Muscle layer of colon (tissue), 2 donors: ENCODE measurements at regions not wholly inside any gene's neighbourhood (a gene's known extent, or its start where the extent isn't known, plus 50 kb on each side); places are given as distances from the start of the nearest gene placed in this dataset.
"Not testable (repeated sequence)": the region's sequence is repeated elsewhere in the genome, so short reads cannot be mapped to it uniquely, and the experiment has no call there.

Source experiments
- H3K27ac ChIP-seq: one replicate; pipeline ENCODE4 v1.7.0; 2013; ENCODE audit warnings: low read depth, mild to moderate bottlenecking, low read length, moderate library complexity
- H3K27me3 ChIP-seq, 2 donors: one replicate each; pipeline ENCODE4 v1.7.0; 2013; ENCODE audit warnings: low read length in 2 of 2, mild to moderate bottlenecking in 2 of 2; ENCODE audit not compliant: insufficient read depth in 2 of 2, control insufficient read depth in 1 of 2
- H3K36me3 ChIP-seq: one replicate; pipeline ENCODE4 v1.7.0; 2013; ENCODE audit warnings: mild to moderate bottlenecking, low read length; ENCODE audit not compliant: insufficient read depth
- H3K4me1 ChIP-seq: one replicate; pipeline ENCODE4 v1.7.0; 2013; ENCODE audit warnings: mild to moderate bottlenecking, low read length; ENCODE audit not compliant: insufficient read depth
- H3K4me3 ChIP-seq, 2 donors: one replicate each; pipeline ENCODE4 v1.7.0; 2013; ENCODE audit warnings: low read length in 2 of 2, low read depth in 1 of 2, mild to moderate bottlenecking in 1 of 2, moderate library complexity in 1 of 2
- H3K9ac ChIP-seq: one replicate; pipeline ENCODE4 v1.7.0; 2013; ENCODE audit warnings: low read length
- H3K9me3 ChIP-seq: one replicate; pipeline ENCODE4 v1.7.0; 2013; ENCODE audit warnings: mild to moderate bottlenecking, low read length
- donor health status: abdominal sarcoma.
- donor health status: Adenocarcinoma of cecum.

- H3K9me3 ChIP-seq, H3K27ac ChIP-seq, H3K36me3 ChIP-seq, H3K9ac ChIP-seq, H3K27me3 ChIP-seq, H3K4me1 ChIP-seq, H3K4me3 ChIP-seq: not testable (repeated sequence)
Measured at GRCh38 chr15:29648415-29648814, 173.9 kb downstream of the TJP1 start.

DNA sequence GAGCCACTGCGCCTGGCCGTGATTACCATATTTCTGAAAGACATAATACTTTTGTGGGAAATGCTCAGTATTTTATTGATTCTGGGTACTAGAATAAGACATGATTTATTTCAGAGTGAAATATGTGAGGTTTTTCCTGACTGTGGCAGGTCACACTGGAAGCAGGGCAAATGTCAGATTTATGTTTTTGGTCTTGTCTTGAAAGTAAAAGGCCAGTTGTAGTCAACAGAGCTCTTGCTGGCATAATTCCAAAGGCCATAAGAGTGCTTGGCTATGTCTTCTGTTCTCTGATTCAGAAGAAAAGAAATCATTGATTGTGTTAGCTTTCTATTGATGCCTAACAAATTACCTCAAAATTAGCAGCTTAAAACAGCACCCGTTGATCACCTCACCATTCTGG lies 176.4 kb downstream of the TJP1 start:
- H3K27me3 ChIP-seq: no peaks in the 10 kb centered on the region
- no peak overlapping the region for H3K4me3 ChIP-seq
- no peaks in the 10 kb centered on the region for H3K36me3 ChIP-seq
- H3K27ac ChIP-seq: no peak overlapping the region
- H3K4me1 ChIP-seq: no peaks in the 10 kb centered on the region
- H3K9me3 ChIP-seq: no peaks in the 10 kb centered on the region
- H3K9ac ChIP-seq: no peak overlapping the region

DNA sequence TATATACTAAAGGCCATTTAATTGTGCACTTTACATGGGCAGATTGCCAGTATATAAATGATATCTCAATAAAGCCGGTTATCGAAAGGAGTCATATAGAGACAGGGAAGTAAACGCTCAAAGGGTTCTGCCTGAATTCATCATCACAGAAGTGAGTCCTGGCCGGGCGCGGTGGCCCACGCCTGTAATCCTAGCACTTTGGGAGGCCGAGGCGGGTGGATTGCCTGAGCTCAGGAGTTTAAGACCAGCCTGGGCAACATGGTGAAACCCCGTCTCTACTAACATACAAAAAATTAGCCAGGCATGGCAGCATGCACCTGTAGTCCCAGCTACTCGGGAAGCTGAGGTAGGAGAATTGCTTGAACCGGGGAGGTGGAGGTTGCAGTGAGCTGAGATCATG lies 177.9 kb downstream of the TJP1 start:
- H3K9me3 ChIP-seq, H3K4me3 ChIP-seq, H3K27ac ChIP-seq, H3K9ac ChIP-seq, H3K36me3 ChIP-seq, H3K4me1 ChIP-seq, H3K27me3 ChIP-seq: not testable (repeated sequence)

- H3K4me1 ChIP-seq: no peaks in the 10 kb centered on the region
- H3K27me3 ChIP-seq: no peaks in the 10 kb centered on the region
- H3K4me3 ChIP-seq: no peak overlapping the region
- H3K9ac ChIP-seq: no peak overlapping the region
- no peak overlapping the region for H3K27ac ChIP-seq
- H3K9me3 ChIP-seq: no peaks in the 10 kb centered on the region
- no peaks in the 10 kb centered on the region for H3K36me3 ChIP-seq
Measured at GRCh38 chr15:29638781-29639180, 183.5 kb downstream of the TJP1 start.

DNA sequence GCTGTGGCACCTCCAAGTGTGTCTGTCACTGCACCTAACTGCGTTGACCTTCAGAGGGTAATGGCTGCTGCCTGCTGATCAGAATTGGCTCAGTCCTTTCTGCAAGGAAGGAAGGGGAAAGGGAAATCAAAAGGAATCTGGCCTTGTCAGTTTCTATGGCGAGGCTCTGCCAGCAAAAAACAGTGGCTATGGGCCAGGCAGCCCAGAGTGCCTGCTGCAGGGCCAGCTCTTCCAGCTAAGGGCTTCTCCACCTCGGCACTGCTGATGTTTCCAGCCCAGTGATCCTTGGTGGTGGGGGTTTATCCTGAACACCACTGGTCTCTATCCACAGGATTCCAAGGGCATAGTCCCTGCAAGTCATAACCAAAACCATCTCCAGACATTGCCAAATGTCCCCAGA lies 184.3 kb downstream of the TJP1 start:
- Histone ChIP-seq H3K4me1 (no peaks in the 10 kb centered on the region), H3K27ac (no peak overlapping the region), H3K9me3 (no peaks in the 10 kb centered on the region), H3K9ac (no peak overlapping the region), H3K27me3 (no peaks in the 10 kb centered on the region), H3K36me3 (no peaks in the 10 kb centered on the region), H3K4me3 (no peak overlapping the region)

- H3K9ac ChIP-seq: no peak overlapping the region
- H3K4me3 ChIP-seq: no peak overlapping the region
- H3K9me3 ChIP-seq: no peaks in the 10 kb centered on the region
- H3K27me3 ChIP-seq: no peaks in the 10 kb centered on the region
- H3K36me3 ChIP-seq: no peaks in the 10 kb centered on the region
- H3K4me1 ChIP-seq: no peaks in the 10 kb centered on the region
- H3K27ac ChIP-seq: no peak overlapping the region
Measured at GRCh38 chr15:29637555-29637954, 184.7 kb downstream of the TJP1 start.

GRCh38 chr15:29636921-29637320 lies 185.3 kb downstream of the TJP1 start:
- Histone ChIP-seq H3K27me3 (no peaks in the 10 kb centered on the region), H3K36me3 (no peaks in the 10 kb centered on the region), H3K9me3 (no peaks in the 10 kb centered on the region), H3K27ac (no peak overlapping the region), H3K9ac (no peak overlapping the region), H3K4me3 (no peak overlapping the region), H3K4me1 (no peaks in the 10 kb centered on the region)

DNA sequence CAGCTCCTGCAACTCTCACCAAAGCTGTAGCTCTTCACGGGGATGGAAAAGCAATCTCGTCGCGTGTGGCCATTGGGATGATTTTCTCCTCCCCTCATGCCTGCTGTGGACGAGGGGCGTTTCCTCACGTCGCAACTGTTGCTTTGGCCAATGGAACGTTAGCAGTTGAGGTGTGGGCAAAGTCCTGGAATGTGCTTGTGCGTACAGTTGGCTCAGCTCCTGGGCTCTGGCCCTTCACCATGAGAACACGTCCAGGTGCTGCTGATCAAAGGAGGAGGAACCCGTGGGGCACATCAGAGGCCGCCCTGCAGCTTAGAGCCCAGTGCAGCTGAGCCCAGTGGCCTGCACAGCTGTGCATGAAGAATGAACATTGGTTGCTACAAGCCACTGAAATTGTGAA lies 186.1 kb downstream of the TJP1 start:
- no peak overlapping the region for H3K9ac ChIP-seq
- H3K36me3 ChIP-seq: no peaks in the 10 kb centered on the region
- no peak overlapping the region for H3K27ac ChIP-seq
- H3K4me3 ChIP-seq: no peak overlapping the region
- H3K27me3 ChIP-seq: no peaks in the 10 kb centered on the region
- H3K9me3 ChIP-seq: no peaks in the 10 kb centered on the region
- no peaks in the 10 kb centered on the region for H3K4me1 ChIP-seq

- Histone ChIP-seq H3K27ac (no peak overlapping the region), H3K4me3 (no peak overlapping the region), H3K36me3 (no peaks in the 10 kb centered on the region), H3K4me1 (no peaks in the 10 kb centered on the region), H3K27me3 (no peaks in the 10 kb centered on the region), H3K9ac (no peak overlapping the region), H3K9me3 (no peaks in the 10 kb centered on the region)
Measured at GRCh38 chr15:29635513-29636098, 186.7 kb downstream of the TJP1 start.

DNA sequence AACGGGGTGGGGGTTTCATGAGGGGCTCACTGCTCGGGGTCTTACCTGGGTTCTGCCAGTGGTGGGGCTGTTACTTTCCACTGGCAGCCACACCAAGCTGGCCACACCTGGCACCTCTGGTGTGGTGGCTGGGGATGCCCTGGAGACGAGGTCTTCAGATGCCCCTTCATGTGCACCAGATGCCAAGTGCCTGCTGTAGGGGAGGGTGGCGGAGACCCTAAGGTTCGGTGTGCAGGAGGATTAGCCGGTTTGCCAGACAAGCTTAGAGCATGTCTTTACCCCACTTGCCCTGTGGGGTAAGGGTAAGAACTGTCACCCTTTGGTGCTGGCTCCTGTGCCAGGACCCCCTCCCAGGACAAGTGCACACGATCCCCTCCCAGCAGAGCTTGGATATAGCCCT lies 188.3 kb downstream of the TJP1 start:
- H3K36me3 ChIP-seq: no peaks in the 10 kb centered on the region
- H3K9me3 ChIP-seq: no peaks in the 10 kb centered on the region
- H3K27ac ChIP-seq: no peak overlapping the region
- no peaks in the 10 kb centered on the region for H3K4me1 ChIP-seq
- no peak overlapping the region for H3K9ac ChIP-seq
- H3K27me3 ChIP-seq: no peaks in the 10 kb centered on the region
- H3K4me3 ChIP-seq: no peak overlapping the region

- Histone ChIP-seq H3K9me3 (no peaks in the 10 kb centered on the region), H3K27me3 (no peaks in the 10 kb centered on the region), H3K4me1 (no peaks in the 10 kb centered on the region), H3K9ac (no peak overlapping the region), H3K4me3 (no peak overlapping the region), H3K27ac (no peak overlapping the region), H3K36me3 (no peaks in the 10 kb centered on the region)
Measured at GRCh38 chr15:29632671-29633406, 189.4 kb downstream of the TJP1 start.
